ENCODE measurements at regions not wholly inside any gene's neighbourhood (a gene's known extent, or its start where the extent isn't known, plus 50 kb on each side); places are given as distances from the start of the nearest gene placed in this dataset.

GRCh38 chr1:34611571-34611970, 143.3 kb upstream of the GJB5 start:
- no peak for TF ChIP-seq CTCF (IDR thresholded peaks at IDR 0.05; ENCODE audit: insufficient read depth, low read depth, low read length, missing control alignments)
- DNase-seq (ENCODE audit: low read depth): no peak

GRCh38 chr1:34612091-34612827, 142.6 kb upstream of the GJB5 start:
- no peak overlapping the region for H3K4me3 ChIP-seq (ENCODE audit: low read depth, low read length)
- TF ChIP-seq CTCF (IDR thresholded peaks at IDR 0.05; ENCODE audit: insufficient read depth, low read depth, low read length, missing control alignments): no peak
- no peak for DNase-seq (ENCODE audit: low read depth)

More at GRCh38 chr1:34611571-34611970, 143.3 kb upstream of the GJB5 start:
- H3K4me3 ChIP-seq (ENCODE audit: low read depth, low read length): no peak overlapping the region

GRCh38 chr1:34617321-34618118, 137.3 kb upstream of the GJB5 start:
- DNase-seq (ENCODE audit: low read depth): no peak
- no peak overlapping the region for H3K4me3 ChIP-seq (ENCODE audit: low read depth, low read length)
- no peak for TF ChIP-seq CTCF (IDR thresholded peaks at IDR 0.05; ENCODE audit: insufficient read depth, low read depth, low read length, missing control alignments)

- no peak overlapping the region for H3K4me3 ChIP-seq (ENCODE audit: low read depth, low read length)
- no peak for DNase-seq (ENCODE audit: low read depth)
- no peak for TF ChIP-seq CTCF (IDR thresholded peaks at IDR 0.05; ENCODE audit: insufficient read depth, low read depth, low read length, missing control alignments)
These were observed 136.5 kb upstream of the GJB5 start for GRCh38 chr1:34618381-34618780.

- H3K4me3 ChIP-seq (ENCODE audit: low read depth, low read length): no peak overlapping the region
- DNase-seq (ENCODE audit: low read depth): no peak
- TF ChIP-seq CTCF (IDR thresholded peaks at IDR 0.05; ENCODE audit: insufficient read depth, low read depth, low read length, missing control alignments): no peak
These were observed 135.6 kb upstream of the GJB5 start for GRCh38 chr1:34619256-34619655.

- H3K4me3 ChIP-seq (ENCODE audit: low read depth, low read length): no peak overlapping the region
- DNase-seq (ENCODE audit: low read depth): no peak
- TF ChIP-seq CTCF (IDR thresholded peaks at IDR 0.05; ENCODE audit: insufficient read depth, low read depth, low read length, missing control alignments): no peak
These were observed 132.9 kb upstream of the GJB5 start for GRCh38 chr1:34621916-34622315.
